ENCODE measurements at regions not wholly inside any gene's neighbourhood (a gene's known extent, or its start where the extent isn't known, plus 50 kb on each side); places are given as distances from the start of the nearest gene placed in this dataset.

GRCh38 chr17:70011750-70012149, 63.3 kb upstream of the KCNJ16 start:
- DNase-seq (ENCODE audit: low spot score) = no peak
- in situ Hi-C loops (cut with MboI; ENCODE audit: low pct_unique_long_range_greater_than_20kb, low sequenced_read_pairs, unreplicated experiment) = no loop called here
- TF ChIP-seq CTCF (IDR thresholded peaks at IDR 0.05; ENCODE audit: extremely low read depth, insufficient read depth, missing control alignments) = no peak

GRCh38 chr17:70013911-70014310, 61.1 kb upstream of the KCNJ16 start:
- TF ChIP-seq CTCF (IDR thresholded peaks at IDR 0.05; ENCODE audit: extremely low read depth, insufficient read depth, missing control alignments) = no peak
- in situ Hi-C loops (cut with MboI; ENCODE audit: low pct_unique_long_range_greater_than_20kb, low sequenced_read_pairs, unreplicated experiment) = no loop called here
- DNase-seq (ENCODE audit: low spot score) = no peak

- in situ Hi-C loops (cut with MboI; ENCODE audit: low pct_unique_long_range_greater_than_20kb, low sequenced_read_pairs, unreplicated experiment) = no loop called here
- no peak for TF ChIP-seq CTCF (IDR thresholded peaks at IDR 0.05; ENCODE audit: extremely low read depth, insufficient read depth, missing control alignments)
- no peak for DNase-seq (ENCODE audit: low spot score)
Measured at GRCh38 chr17:70017112-70017511, 57.9 kb upstream of the KCNJ16 start.

GRCh38 chr17:70017941-70018340, 57.1 kb upstream of the KCNJ16 start:
- in situ Hi-C loops (cut with MboI; ENCODE audit: low pct_unique_long_range_greater_than_20kb, low sequenced_read_pairs, unreplicated experiment) = no loop called here
- TF ChIP-seq CTCF (IDR thresholded peaks at IDR 0.05; ENCODE audit: extremely low read depth, insufficient read depth, missing control alignments) = no peak
- DNase-seq (ENCODE audit: low spot score) = no peak

- in situ Hi-C loops (cut with MboI; ENCODE audit: low pct_unique_long_range_greater_than_20kb, low sequenced_read_pairs, unreplicated experiment) = no loop called here
- TF ChIP-seq CTCF (IDR thresholded peaks at IDR 0.05; ENCODE audit: extremely low read depth, insufficient read depth, missing control alignments) = no peak
- no peak for DNase-seq (ENCODE audit: low spot score)
Measured at GRCh38 chr17:70021726-70022125, 53.3 kb upstream of the KCNJ16 start.

- no peak for TF ChIP-seq CTCF (IDR thresholded peaks at IDR 0.05; ENCODE audit: extremely low read depth, insufficient read depth, missing control alignments)
- DNase-seq (ENCODE audit: low spot score) = no peak
- in situ Hi-C loops (cut with MboI; ENCODE audit: low pct_unique_long_range_greater_than_20kb, low sequenced_read_pairs, unreplicated experiment) = no loop called here
Measured at GRCh38 chr17:70022175-70022574, 52.9 kb upstream of the KCNJ16 start.

- no peak for DNase-seq (ENCODE audit: low spot score)
- in situ Hi-C loops (cut with MboI; ENCODE audit: low pct_unique_long_range_greater_than_20kb, low sequenced_read_pairs, unreplicated experiment) = no loop called here
- TF ChIP-seq CTCF (IDR thresholded peaks at IDR 0.05; ENCODE audit: extremely low read depth, insufficient read depth, missing control alignments) = no peak
Measured at GRCh38 chr17:70024253-70024652, 50.8 kb upstream of the KCNJ16 start.
